OCI-LY3 (cell line): ENCODE measurements at regions not wholly inside any gene's neighbourhood (a gene's known extent, or its start where the extent isn't known, plus 50 kb on each side); places are given as distances from the start of the nearest gene placed in this dataset.

Source experiments
- EZH2phosphoT487 ChIP-seq: fragments of 200-600 bp; shearing (Covaris generic); IDR thresholded peaks from 2 replicates; pipeline ENCODE4 v1.6.1; 2018; ENCODE audit warnings: antibody characterized with exemption, mixed run types, low read depth
- TF ChIP-seq, protein P1 (sequence below): fragments of 200-600, 300-600 bp; sonication (generic); IDR thresholded peaks from 2 replicates; pipeline ENCODE4 v1.5.1; 2014; ENCODE audit warnings: antibody characterized with exemption, low read length, low read depth

DNA sequence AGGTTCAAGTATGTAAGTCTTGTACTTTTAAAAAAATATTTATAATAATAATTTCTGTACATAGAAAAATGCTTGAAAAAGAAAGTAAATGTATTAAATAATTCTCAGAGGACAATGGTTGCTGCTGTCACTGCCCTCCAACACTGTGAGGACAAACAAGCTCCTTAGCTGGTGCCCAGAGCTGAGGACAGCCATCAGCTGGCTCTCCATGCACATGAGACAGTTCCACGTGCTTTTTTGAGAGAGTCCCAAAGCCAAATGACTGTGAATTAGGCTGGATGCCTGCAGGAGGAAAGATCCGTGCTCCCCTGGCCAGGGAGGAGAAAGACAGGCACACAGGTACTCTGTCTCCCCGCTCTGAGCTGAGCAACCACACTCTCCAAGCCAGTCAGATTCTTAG is 115.5 kb upstream of the IRX5 start:
- TF ChIP-seq, protein P1, sequence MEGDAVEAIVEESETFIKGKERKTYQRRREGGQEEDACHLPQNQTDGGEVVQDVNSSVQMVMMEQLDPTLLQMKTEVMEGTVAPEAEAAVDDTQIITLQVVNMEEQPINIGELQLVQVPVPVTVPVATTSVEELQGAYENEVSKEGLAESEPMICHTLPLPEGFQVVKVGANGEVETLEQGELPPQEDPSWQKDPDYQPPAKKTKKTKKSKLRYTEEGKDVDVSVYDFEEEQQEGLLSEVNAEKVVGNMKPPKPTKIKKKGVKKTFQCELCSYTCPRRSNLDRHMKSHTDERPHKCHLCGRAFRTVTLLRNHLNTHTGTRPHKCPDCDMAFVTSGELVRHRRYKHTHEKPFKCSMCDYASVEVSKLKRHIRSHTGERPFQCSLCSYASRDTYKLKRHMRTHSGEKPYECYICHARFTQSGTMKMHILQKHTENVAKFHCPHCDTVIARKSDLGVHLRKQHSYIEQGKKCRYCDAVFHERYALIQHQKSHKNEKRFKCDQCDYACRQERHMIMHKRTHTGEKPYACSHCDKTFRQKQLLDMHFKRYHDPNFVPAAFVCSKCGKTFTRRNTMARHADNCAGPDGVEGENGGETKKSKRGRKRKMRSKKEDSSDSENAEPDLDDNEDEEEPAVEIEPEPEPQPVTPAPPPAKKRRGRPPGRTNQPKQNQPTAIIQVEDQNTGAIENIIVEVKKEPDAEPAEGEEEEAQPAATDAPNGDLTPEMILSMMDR = no peak
- TF ChIP-seq EZH2phosphoT487 = no peak
